ENCODE measurements at regions not wholly inside any gene's neighbourhood (a gene's known extent, or its start where the extent isn't known, plus 50 kb on each side); places are given as distances from the start of the nearest gene placed in this dataset.

DNA sequence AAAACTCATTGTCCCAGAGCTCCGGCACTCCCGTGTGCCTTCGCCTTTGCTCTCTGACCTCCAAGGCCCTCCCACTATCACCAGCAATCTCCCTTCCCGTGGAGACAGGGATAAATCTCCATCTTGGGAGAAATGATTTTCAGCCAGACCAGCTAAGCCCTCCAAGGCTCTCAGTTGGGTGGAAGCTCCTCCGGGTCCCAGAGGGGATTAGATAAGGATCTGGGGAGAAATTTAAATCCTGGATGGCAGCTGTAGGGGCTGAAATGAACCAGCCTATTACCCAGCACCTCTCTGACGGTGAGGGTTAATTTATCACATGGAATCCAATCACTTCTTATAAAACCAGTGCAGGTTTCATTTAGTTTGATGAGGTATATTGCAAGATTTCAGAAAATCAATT is 366.2 kb downstream of the FBXW7 start:
- TF ChIP-seq EZH2 (IDR thresholded peaks at IDR 0.05; ENCODE audit: low read length, unreplicated experiment), result no peak
- TF ChIP-seq, protein P1, sequence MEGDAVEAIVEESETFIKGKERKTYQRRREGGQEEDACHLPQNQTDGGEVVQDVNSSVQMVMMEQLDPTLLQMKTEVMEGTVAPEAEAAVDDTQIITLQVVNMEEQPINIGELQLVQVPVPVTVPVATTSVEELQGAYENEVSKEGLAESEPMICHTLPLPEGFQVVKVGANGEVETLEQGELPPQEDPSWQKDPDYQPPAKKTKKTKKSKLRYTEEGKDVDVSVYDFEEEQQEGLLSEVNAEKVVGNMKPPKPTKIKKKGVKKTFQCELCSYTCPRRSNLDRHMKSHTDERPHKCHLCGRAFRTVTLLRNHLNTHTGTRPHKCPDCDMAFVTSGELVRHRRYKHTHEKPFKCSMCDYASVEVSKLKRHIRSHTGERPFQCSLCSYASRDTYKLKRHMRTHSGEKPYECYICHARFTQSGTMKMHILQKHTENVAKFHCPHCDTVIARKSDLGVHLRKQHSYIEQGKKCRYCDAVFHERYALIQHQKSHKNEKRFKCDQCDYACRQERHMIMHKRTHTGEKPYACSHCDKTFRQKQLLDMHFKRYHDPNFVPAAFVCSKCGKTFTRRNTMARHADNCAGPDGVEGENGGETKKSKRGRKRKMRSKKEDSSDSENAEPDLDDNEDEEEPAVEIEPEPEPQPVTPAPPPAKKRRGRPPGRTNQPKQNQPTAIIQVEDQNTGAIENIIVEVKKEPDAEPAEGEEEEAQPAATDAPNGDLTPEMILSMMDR (conservative IDR thresholded peaks at IDR 0.05; ENCODE audit: low read depth, low read length), result no peak

Measured in PC-3 (cell line).